ENCODE measurements at regions not wholly inside any gene's neighbourhood (a gene's known extent, or its start where the extent isn't known, plus 50 kb on each side); places are given as distances from the start of the nearest gene placed in this dataset.

DNA sequence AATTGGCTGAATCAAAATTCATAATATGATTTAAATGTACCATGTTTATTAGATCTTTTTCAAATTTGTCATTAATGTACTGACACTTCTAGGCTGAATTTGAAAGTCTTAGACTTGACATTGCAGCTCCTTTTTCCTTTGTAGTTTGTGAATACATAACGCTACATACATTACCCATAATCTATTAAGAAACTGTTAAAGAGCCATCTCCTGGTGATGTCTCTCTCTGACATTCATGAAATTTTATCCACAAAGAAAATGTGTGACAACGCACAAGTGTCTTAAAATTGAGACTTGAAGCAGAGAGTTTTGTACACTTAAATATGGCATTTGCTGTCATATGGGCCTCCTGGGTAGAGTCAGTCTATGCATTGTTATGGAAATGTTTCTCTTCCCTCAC, 320.2 kb upstream of the ARGLU1 start:
- no peaks in the 10 kb centered on the region for H3K36me3 Mint-ChIP-seq (ENCODE audit: low read depth)
- H3K27me3 Mint-ChIP-seq (ENCODE audit: low read depth): peaks cover under 1% of the 10 kb centered on the region
- TF ChIP-seq, protein P1, sequence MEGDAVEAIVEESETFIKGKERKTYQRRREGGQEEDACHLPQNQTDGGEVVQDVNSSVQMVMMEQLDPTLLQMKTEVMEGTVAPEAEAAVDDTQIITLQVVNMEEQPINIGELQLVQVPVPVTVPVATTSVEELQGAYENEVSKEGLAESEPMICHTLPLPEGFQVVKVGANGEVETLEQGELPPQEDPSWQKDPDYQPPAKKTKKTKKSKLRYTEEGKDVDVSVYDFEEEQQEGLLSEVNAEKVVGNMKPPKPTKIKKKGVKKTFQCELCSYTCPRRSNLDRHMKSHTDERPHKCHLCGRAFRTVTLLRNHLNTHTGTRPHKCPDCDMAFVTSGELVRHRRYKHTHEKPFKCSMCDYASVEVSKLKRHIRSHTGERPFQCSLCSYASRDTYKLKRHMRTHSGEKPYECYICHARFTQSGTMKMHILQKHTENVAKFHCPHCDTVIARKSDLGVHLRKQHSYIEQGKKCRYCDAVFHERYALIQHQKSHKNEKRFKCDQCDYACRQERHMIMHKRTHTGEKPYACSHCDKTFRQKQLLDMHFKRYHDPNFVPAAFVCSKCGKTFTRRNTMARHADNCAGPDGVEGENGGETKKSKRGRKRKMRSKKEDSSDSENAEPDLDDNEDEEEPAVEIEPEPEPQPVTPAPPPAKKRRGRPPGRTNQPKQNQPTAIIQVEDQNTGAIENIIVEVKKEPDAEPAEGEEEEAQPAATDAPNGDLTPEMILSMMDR (IDR thresholded peaks at IDR 0.05; ENCODE audit: unreplicated experiment in 3 of 3): no peak
- peaks cover 5% of the 10 kb centered on the region for H3K4me1 Mint-ChIP-seq
- H3K9me3 Mint-ChIP-seq: peaks cover 16% of the 10 kb centered on the region
- H3K4me3 Mint-ChIP-seq: no peak overlapping the region
- H3K27ac Mint-ChIP-seq: no peak overlapping the region

DNA sequence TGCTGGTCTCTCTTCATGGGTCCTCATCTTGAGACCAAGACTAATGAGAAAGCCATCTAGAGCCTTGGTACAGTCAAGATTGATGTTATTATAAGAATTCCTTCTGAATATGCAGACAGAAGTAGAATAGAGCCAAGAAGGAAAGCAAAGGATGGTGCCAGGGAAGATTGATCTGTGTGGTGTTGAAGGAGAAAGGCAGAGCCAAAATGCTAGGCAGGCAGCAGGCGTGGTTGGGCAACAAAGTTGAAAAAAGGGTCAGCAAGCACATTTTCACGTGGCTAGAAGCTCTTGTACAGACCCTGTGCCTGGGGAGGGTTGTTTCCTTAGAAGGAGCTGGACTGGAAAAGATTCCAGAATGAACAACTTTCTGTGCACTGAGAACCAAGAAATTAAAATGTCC, 319.7 kb upstream of the ARGLU1 start:
- Mint-ChIP-seq H3K4me1 (peaks cover 5% of the 10 kb centered on the region), H3K27me3 (ENCODE audit: low read depth) (no peaks in the 10 kb centered on the region)
- TF ChIP-seq, protein P1 (IDR thresholded peaks at IDR 0.05; ENCODE audit: unreplicated experiment in 3 of 3): no peak

DNA sequence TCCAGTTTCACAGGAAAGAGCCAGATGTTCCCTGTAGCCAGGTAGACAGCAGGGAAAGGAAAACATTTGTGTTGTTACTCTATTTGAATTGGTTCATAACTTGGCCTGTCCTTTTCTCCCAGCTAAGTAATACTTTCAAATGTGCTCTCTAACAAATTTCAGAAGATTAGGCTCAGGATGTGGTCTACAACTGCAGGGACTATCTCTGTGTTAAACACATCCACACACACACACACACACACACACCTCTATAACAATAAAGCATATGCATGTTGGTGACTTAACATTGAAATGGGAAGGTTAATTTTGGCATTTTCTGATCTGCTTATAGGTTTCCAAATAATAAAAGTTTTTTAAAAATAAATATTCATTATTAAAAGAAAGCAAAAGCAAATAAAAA, 316.0 kb upstream of the ARGLU1 start:
- H3K4me3 Mint-ChIP-seq: no peak overlapping the region
- H3K27me3 Mint-ChIP-seq (ENCODE audit: low read depth): no peaks in the 10 kb centered on the region
- no peaks in the 10 kb centered on the region for H3K36me3 Mint-ChIP-seq (ENCODE audit: low read depth)
- H3K27ac Mint-ChIP-seq: no peak overlapping the region
- H3K9me3 Mint-ChIP-seq: peaks cover 14% of the 10 kb centered on the region
- TF ChIP-seq, protein P1 (IDR thresholded peaks at IDR 0.05; ENCODE audit: unreplicated experiment in 3 of 3): no peak
- peaks cover 15% of the 10 kb centered on the region for H3K4me1 Mint-ChIP-seq

More for the DNA sequence above, 319.7 kb upstream of the ARGLU1 start:
- Mint-ChIP-seq H3K27ac (no peak overlapping the region), H3K9me3 (peaks cover 16% of the 10 kb centered on the region), H3K36me3 (ENCODE audit: low read depth) (no peaks in the 10 kb centered on the region), H3K4me3 (no peak overlapping the region)

DNA sequence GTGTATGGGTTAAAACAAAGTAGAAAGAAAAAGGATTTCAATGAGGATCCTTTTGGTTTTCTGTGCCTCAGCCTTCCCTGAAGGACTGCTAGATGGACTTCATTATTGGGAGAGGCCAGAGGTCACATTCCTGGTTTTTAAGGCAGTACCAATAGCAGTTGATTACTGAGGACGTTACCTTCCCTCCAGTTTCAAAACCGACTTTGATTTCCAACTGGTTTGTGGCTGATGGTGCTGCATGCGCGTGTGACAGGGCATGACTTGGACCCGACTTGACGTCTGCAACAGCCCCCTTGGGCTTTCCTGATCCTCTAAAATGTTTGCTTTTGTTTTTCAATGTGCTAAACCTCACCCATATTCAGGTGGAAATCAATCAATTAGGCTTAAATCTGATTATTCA, 314.3 kb upstream of the ARGLU1 start:
- no peak overlapping the region for H3K27ac Mint-ChIP-seq
- H3K9me3 Mint-ChIP-seq: peaks cover 6% of the 10 kb centered on the region
- peaks cover 15% of the 10 kb centered on the region for H3K4me1 Mint-ChIP-seq
- TF ChIP-seq, protein P1 (IDR thresholded peaks at IDR 0.05; ENCODE audit: unreplicated experiment in 3 of 3): no peak
- no peaks in the 10 kb centered on the region for H3K36me3 Mint-ChIP-seq (ENCODE audit: low read depth)
- no peak overlapping the region for H3K4me3 Mint-ChIP-seq
- H3K27me3 Mint-ChIP-seq (ENCODE audit: low read depth): no peaks in the 10 kb centered on the region

DNA sequence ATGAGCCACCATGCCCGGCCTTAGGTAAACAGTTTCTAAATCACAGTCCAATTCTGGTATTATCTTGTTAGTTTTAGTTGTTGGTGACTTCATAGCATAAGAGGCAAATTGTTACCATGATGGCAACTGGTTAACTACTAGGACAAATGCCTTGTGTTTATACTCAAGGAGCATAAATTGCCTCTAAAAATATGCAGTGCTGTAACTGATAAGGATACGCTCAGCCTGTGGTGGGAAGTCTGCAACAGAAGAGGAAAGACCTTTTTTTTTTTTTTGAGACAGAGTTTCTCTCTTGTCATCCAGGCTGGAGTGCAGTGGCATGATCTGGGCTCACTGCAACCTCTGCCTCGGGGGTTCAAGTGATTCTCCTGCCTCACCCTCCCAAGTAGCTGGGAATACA, 311.9 kb upstream of the ARGLU1 start:
- H3K4me1 Mint-ChIP-seq: peaks cover 15% of the 10 kb centered on the region
- H3K9me3 Mint-ChIP-seq: no peaks in the 10 kb centered on the region
- H3K36me3 Mint-ChIP-seq (ENCODE audit: low read depth): no peaks in the 10 kb centered on the region
- TF ChIP-seq, protein P1 (IDR thresholded peaks at IDR 0.05; ENCODE audit: unreplicated experiment in 3 of 3): no peak
- H3K27ac Mint-ChIP-seq: no peak overlapping the region
- no peaks in the 10 kb centered on the region for H3K27me3 Mint-ChIP-seq (ENCODE audit: low read depth)
- no peak overlapping the region for H3K4me3 Mint-ChIP-seq

DNA sequence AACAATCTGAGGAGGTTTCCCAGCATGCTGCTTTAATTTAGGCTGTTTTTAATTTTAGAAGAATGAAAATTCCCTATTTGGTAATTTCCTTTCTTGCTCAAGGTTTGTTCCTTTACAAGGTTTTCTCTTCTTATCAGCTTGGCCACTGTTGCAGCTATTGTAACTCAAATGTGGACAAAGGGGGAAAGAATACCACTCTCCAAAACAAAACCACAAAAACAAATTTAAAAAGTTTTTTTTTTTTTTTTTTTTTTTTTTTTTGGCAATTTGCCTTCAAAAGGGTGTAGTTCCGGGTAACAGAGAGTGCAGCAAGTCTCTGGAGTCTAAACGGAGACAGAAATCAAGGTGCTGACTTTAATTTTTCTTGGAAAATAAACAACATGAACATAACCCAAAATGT, 306.4 kb upstream of the ARGLU1 start:
- no peaks in the 10 kb centered on the region for H3K36me3 Mint-ChIP-seq (ENCODE audit: low read depth)
- H3K27me3 Mint-ChIP-seq (ENCODE audit: low read depth): peaks cover 3% of the 10 kb centered on the region
- TF ChIP-seq, protein P1 (IDR thresholded peaks at IDR 0.05; ENCODE audit: unreplicated experiment in 3 of 3): no peak
- no peak overlapping the region for H3K4me3 Mint-ChIP-seq
- H3K4me1 Mint-ChIP-seq: no peaks in the 10 kb centered on the region
- no peaks in the 10 kb centered on the region for H3K9me3 Mint-ChIP-seq
- no peak overlapping the region for H3K27ac Mint-ChIP-seq
